H1 (cell line): ENCODE measurements at regions not wholly inside any gene's neighbourhood (a gene's known extent, or its start where the extent isn't known, plus 50 kb on each side); places are given as distances from the start of the nearest gene placed in this dataset.
A peak's percentile ranks its signal among the peaks of the same experiment; 100 is the strongest.

Source experiments
- CTCF ChIA-PET: fragments of 300-600 bp; sonication (Branson Sonifier 250); formaldehyde crosslinking; loops from one replicate; lab custom pipeline; 2021; ENCODE audit not compliant: partially characterized antibody; lab: Charles Lee
- POLR2A ChIA-PET: fragments of 300-600 bp; sonication (Branson Sonifier 250); formaldehyde crosslinking; loops from one replicate; lab custom pipeline; 2021; ENCODE audit warnings: inconsistent platforms; ENCODE audit not compliant: partially characterized antibody; lab: Charles Lee
- DNase-seq, 2 experiments: peaks; one replicate each; pipeline versions ENCODE4 v3.0.0 to v3.0.0-alpha.2; 2010 to 2022; ENCODE audit warnings: low spot score in 2 of 2, low read depth in 1 of 2, mixed read lengths in 1 of 2
- FAIRE-seq: peaks from 2 replicates; lab custom pipeline; 2011; peaks lifted over from hg19 to GRCh38; lab: Jason Lieb, UNC
- H2AFZ ChIP-seq: 2 replicates; pipeline ENCODE4 v1.8.1; 2012; ENCODE audit warnings: low read length, inconsistent platforms
- H2AK5ac ChIP-seq: 2 replicates; pipeline ENCODE4 v1.6.1; 2013; ENCODE audit warnings: low read depth, low read length
- H2BK120ac ChIP-seq: replicated peaks from 2 replicates; pipeline ENCODE3; 2013; ENCODE audit warnings: low read depth, low read length, inconsistent platforms
- H2BK12ac ChIP-seq: 2 replicates; pipeline ENCODE4 v1.6.1; 2013; ENCODE audit warnings: low read depth, low read length
- H2BK15ac ChIP-seq: 2 replicates; pipeline ENCODE4 v1.6.1; 2013; ENCODE audit warnings: low read length
- H2BK20ac ChIP-seq: 2 replicates; pipeline ENCODE4 v1.6.1; 2013; ENCODE audit warnings: low read length
- H2BK5ac ChIP-seq: 2 replicates; pipeline ENCODE4 v1.6.1; 2013; ENCODE audit warnings: low read depth, low read length
- H3K14ac ChIP-seq: 2 replicates; pipeline ENCODE4 v1.6.1; 2013; ENCODE audit warnings: inconsistent platforms; ENCODE audit not compliant: insufficient read length
- H3K18ac ChIP-seq: 2 replicates; pipeline ENCODE4 v1.6.1; 2013; ENCODE audit warnings: low read length; ENCODE audit errors: extremely low read depth
- H3K23ac ChIP-seq: 2 replicates; pipeline ENCODE4 v1.6.1; 2013; ENCODE audit warnings: inconsistent platforms; ENCODE audit not compliant: insufficient read length
- H3K23me2 ChIP-seq: 2 replicates; pipeline ENCODE4 v1.6.1; 2013; ENCODE audit warnings: low read depth, low read length
- H3K27ac ChIP-seq: 2 replicates; pipeline ENCODE4 v1.6.1; 2011; ENCODE audit warnings: low read depth, low read length, inconsistent platforms
- H3K27me3 ChIP-seq, 4 experiments: replicated peaks in 1 of 4; 1 replicate in 1 of 4; 2 replicates in 3 of 4; pipeline versions ENCODE4 v1.6.1 to v1.8.1; 2011 to 2013; ENCODE audit warnings: low read length in 3 of 4, mild to moderate bottlenecking in 3 of 4, inconsistent platforms in 2 of 4, mixed read lengths in 2 of 4, moderate library complexity in 1 of 4; ENCODE audit not compliant: control insufficient read depth in 3 of 4, insufficient read depth in 3 of 4; ENCODE audit errors: extremely low read depth in 1 of 4
- H3K36me3 ChIP-seq, 4 experiments: 2 replicates each; pipeline versions ENCODE4 v1.6.1 to v1.8.1; 2011 to 2013; ENCODE audit warnings: mild to moderate bottlenecking in 4 of 4, low read length in 3 of 4, moderate library complexity in 2 of 4, control low read depth in 1 of 4, inconsistent platforms in 1 of 4; ENCODE audit not compliant: insufficient read depth in 4 of 4, control insufficient read depth in 2 of 4
- H3K4ac ChIP-seq: replicated peaks from 2 replicates; pipeline ENCODE3; 2013; ENCODE audit warnings: low read length, low read depth, mixed read lengths, inconsistent platforms; ENCODE audit not compliant: insufficient read length
- H3K4me1 ChIP-seq, 4 experiments: replicated peaks in 1 of 4; 1 replicate in 1 of 4; 2 replicates in 3 of 4; pipeline versions ENCODE4 v1.6.1 to v1.8.1; 2011 to 2013; ENCODE audit warnings: low read length in 3 of 4, inconsistent platforms in 2 of 4, mixed read lengths in 1 of 4; ENCODE audit not compliant: insufficient read depth in 4 of 4, control insufficient read depth in 3 of 4
- H3K4me2 ChIP-seq, 2 experiments: 2 replicates each; pipeline versions ENCODE4 v1.6.1 to v1.8.1; 2011 to 2013; ENCODE audit warnings: low read depth in 2 of 2, low read length in 2 of 2, control low read depth in 1 of 2, inconsistent platforms in 1 of 2, mild to moderate bottlenecking in 1 of 2; ENCODE audit not compliant: insufficient read depth in 1 of 2
- H3K4me3 ChIP-seq, 4 experiments: fragments of 200-600, 300-600 bp in 1 of 4; sonication (generic), shearing (Covaris generic), sonication (Bioruptor Twin) in 1 of 4; 2 replicates each; pipeline versions ENCODE4 v1.5.1 to v1.8.1; 2011 to 2016; ENCODE audit warnings: low read length in 4 of 4, low read depth in 3 of 4, control low read depth in 2 of 4, inconsistent platforms in 2 of 4, mild to moderate bottlenecking in 2 of 4, mixed read lengths in 1 of 4, moderate library complexity in 1 of 4; ENCODE audit not compliant: insufficient read depth in 2 of 4; ENCODE audit errors: extremely low read depth in 1 of 4
- H3K56ac ChIP-seq: replicated peaks from 2 replicates; pipeline ENCODE3; 2013; ENCODE audit warnings: low read depth, mild to moderate bottlenecking, mixed read lengths, low read length, inconsistent platforms; ENCODE audit not compliant: insufficient read length
- H3K79me1 ChIP-seq: 2 replicates; pipeline ENCODE4 v1.6.1; 2013; ENCODE audit warnings: low read depth, low read length, control low read depth
- H3K79me2 ChIP-seq, 2 experiments: 2 replicates each; pipeline versions ENCODE4 v1.6.1 to v1.8.1; 2012 to 2013; ENCODE audit warnings: low read length in 2 of 2, mild to moderate bottlenecking in 2 of 2, inconsistent platforms in 1 of 2; ENCODE audit not compliant: insufficient read depth in 2 of 2, control insufficient read depth in 1 of 2
- H3K9ac ChIP-seq, 4 experiments: replicated peaks in 1 of 4; 1 replicate in 1 of 4; 2 replicates in 3 of 4; pipeline versions ENCODE4 v1.6.1 to v1.8.1; 2011 to 2013; ENCODE audit warnings: low read depth in 3 of 4, low read length in 3 of 4, control low read depth in 2 of 4, mild to moderate bottlenecking in 2 of 4, moderate library complexity in 2 of 4, inconsistent platforms in 1 of 4; ENCODE audit errors: extremely low read depth in 1 of 4
- H3K9me3 ChIP-seq, 2 experiments: 2 replicates each; pipeline versions ENCODE4 v1.6.1 to v1.8.1; 2012 to 2013; ENCODE audit warnings: mild to moderate bottlenecking in 2 of 2, moderate library complexity in 2 of 2, control low read depth in 1 of 2, inconsistent platforms in 1 of 2, low read depth in 1 of 2, low read length in 1 of 2, mixed read lengths in 1 of 2; ENCODE audit not compliant: insufficient read depth in 2 of 2
- H4K20me1 ChIP-seq, 2 experiments: replicated peaks in 1 of 2; 2 replicates each; pipeline versions ENCODE3 to v1.8.1; 2011 to 2013; ENCODE audit warnings: inconsistent platforms in 2 of 2, low read length in 2 of 2, mild to moderate bottlenecking in 1 of 2; ENCODE audit not compliant: insufficient read depth in 2 of 2, control insufficient read depth in 1 of 2
- H4K5ac ChIP-seq: 2 replicates; pipeline ENCODE4 v1.6.1; 2013; ENCODE audit warnings: low read length, low read depth, mixed read lengths, inconsistent platforms; ENCODE audit not compliant: insufficient read length
- H4K8ac ChIP-seq: 2 replicates; pipeline ENCODE4 v1.8.0; 2013; ENCODE audit warnings: mild to moderate bottlenecking, moderate library complexity, low read length, inconsistent platforms; ENCODE audit not compliant: insufficient read depth; ENCODE audit errors: extremely low read depth
- H4K91ac ChIP-seq: replicated peaks from 2 replicates; pipeline ENCODE3; 2013; ENCODE audit warnings: low read length, mixed read lengths, inconsistent platforms; ENCODE audit not compliant: insufficient read length
- BCL11A ChIP-seq, 2 experiments: IDR thresholded peaks; one replicate each; pipeline ENCODE4 v1.6.1; 2011; ENCODE audit warnings: low read depth in 2 of 2, low read length in 2 of 2, mild to moderate bottlenecking in 2 of 2
- CHD1 ChIP-seq: IDR thresholded peaks from 2 replicates; pipeline ENCODE4 v1.6.1; 2012; ENCODE audit warnings: low read depth, low read length, improper control_type of control experiment
- CHD2 ChIP-seq: IDR thresholded peaks from 2 replicates; pipeline ENCODE4 v1.6.1; 2012; ENCODE audit warnings: low read length, improper control_type of control experiment
- NANOG ChIP-seq: IDR thresholded peaks from 2 replicates; pipeline ENCODE4 v1.6.1; 2011; ENCODE audit warnings: low read length, low read depth, mild to moderate bottlenecking, inconsistent platforms; ENCODE audit not compliant: insufficient read depth, poor library complexity, severe bottlenecking
- NRF1 ChIP-seq: IDR thresholded peaks from 2 replicates; pipeline ENCODE4 v1.6.1; 2011; ENCODE audit warnings: mild to moderate bottlenecking, low read depth, low read length, improper control_type of control experiment
- POU5F1 ChIP-seq: IDR thresholded peaks from 2 replicates; pipeline ENCODE4 v1.6.1; 2011; ENCODE audit warnings: low read depth, mild to moderate bottlenecking, low read length, moderate library complexity
- RBBP5 ChIP-seq: IDR thresholded peaks from 2 replicates; pipeline ENCODE4 v1.7.1; 2012; ENCODE audit warnings: low read depth, mild to moderate bottlenecking, inconsistent platforms, low read length, moderate library complexity, borderline replicate concordance
- SRF ChIP-seq: IDR thresholded peaks from 2 replicates; pipeline ENCODE4 v1.6.1; 2011; ENCODE audit warnings: mild to moderate bottlenecking, low read depth, low read length, moderate library complexity
- TBP ChIP-seq: IDR thresholded peaks from 2 replicates; pipeline ENCODE4 v1.6.1; 2011; ENCODE audit warnings: low read depth, low read length, improper control_type of control experiment
- ZNF274 ChIP-seq: IDR thresholded peaks from 2 replicates; pipeline ENCODE4 v1.7.0; 2012; ENCODE audit warnings: low read length, borderline replicate concordance; ENCODE audit errors: extremely low read depth
- WGBS, 2 experiments: shearing (Covaris generic) in 1 of 2; methylation state at CpG; one replicate each; pipeline versions ENCODE4 v1.1.6 to v1.1.7; 2013 to 2015; ENCODE audit warnings: low lambda C conversion rate in 2 of 2, mixed read lengths in 2 of 2, inconsistent platforms in 1 of 2, low coverage in 1 of 2, missing lambda C conversion rate in 1 of 2; ENCODE audit not compliant: insufficient replicate concordance in 2 of 2, insufficient coverage in 1 of 2, insufficient read length in 1 of 2; ENCODE audit errors: extremely low coverage in 1 of 2, missing lambda C conversion rate in 1 of 2; 5-methylcytosine and 5-hydroxymethylcytosine counted together
- TF ChIP-seq, protein P1 (sequence below), 3 experiments: IDR thresholded peaks; 1 replicate in 2 of 3; 2 replicates in 1 of 3; pipeline versions ENCODE4 v1.5.1 to v1.6.1; 2011; ENCODE audit warnings: low read length in 3 of 3, mild to moderate bottlenecking in 3 of 3, inconsistent platforms in 2 of 3, low read depth in 1 of 3, moderate library complexity in 1 of 3; ENCODE audit not compliant: insufficient read depth in 1 of 3; ENCODE audit errors: control extremely low read depth in 1 of 3
- TF ChIP-seq, protein P2 (sequence below): IDR thresholded peaks from 2 replicates; pipeline ENCODE4 v1.6.1; 2012; ENCODE audit warnings: inconsistent platforms

DNA sequence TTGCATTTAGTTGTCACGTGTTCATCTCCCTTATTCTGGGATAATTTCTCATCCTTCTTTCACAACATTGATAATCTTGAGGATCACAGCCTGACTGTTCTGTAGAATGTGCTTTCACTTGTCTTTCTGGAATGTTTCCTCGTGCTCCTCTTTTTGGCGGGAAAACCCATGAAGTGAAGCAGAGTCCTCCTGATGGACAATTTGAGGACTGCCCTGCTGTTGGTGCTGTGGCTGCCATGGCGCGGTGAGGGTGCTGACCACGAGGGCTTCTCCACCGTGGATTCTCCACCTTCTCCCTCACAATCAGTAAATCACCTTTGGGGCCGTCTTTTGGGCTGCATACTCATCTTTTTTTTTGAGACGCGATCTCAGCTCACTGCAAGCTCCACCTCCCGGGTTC is 946.9 kb downstream of the BRD1 start:
- no peak overlapping the region for H3K4me3 ChIP-seq
- H3K18ac ChIP-seq = no peak overlapping the region
- peaks cover 0 to 5% of the 10 kb centered on the region in 2 experiments; a peak in 1 of 4 replicates for H3K9me3 ChIP-seq
- no peak overlapping the region for H2BK120ac ChIP-seq
- H4K91ac ChIP-seq = no peak overlapping the region
- no peak overlapping the region for H3K14ac ChIP-seq
- peaks cover 0 to 10% of the 10 kb centered on the region in 2 experiments for H4K20me1 ChIP-seq
- no peak overlapping the region for H3K23ac ChIP-seq
- no peak overlapping the region for H2BK15ac ChIP-seq
- H3K4me1 ChIP-seq = peaks cover 0 to 5% (median 0%) of the 10 kb centered on the region in 4 experiments; a peak in 1 of 7 replicates
- no peaks in the 10 kb centered on the region for H3K79me2 ChIP-seq
- no peak overlapping the region for H2BK12ac ChIP-seq
- no peak overlapping the region for H3K4ac ChIP-seq
- no peak for FAIRE-seq
- no peak overlapping the region for H3K4me2 ChIP-seq
- H3K56ac ChIP-seq = no peak overlapping the region
- no peak for DNase-seq
- H2AK5ac ChIP-seq = no peak overlapping the region
- 0 out of 2 replicates have a peak, but pooled peaks cover 2% of the 10 kb centered on the region for H3K79me1 ChIP-seq
- ChIA-PET POLR2A (no interaction called here), CTCF (no interaction called here)
- peaks cover 0 to 6% (median 0%) of the 10 kb centered on the region in 4 experiments; a peak in 1 of 7 replicates for H3K27me3 ChIP-seq
- no peak overlapping the region for H4K5ac ChIP-seq
- H2BK5ac ChIP-seq = no peak overlapping the region
- no peak overlapping the region for H3K27ac ChIP-seq
- H2AFZ ChIP-seq = no peak overlapping the region
- H3K9ac ChIP-seq = no peak overlapping the region
- peaks cover 11% of the 10 kb centered on the region for H3K23me2 ChIP-seq
- H2BK20ac ChIP-seq = no peak overlapping the region
- H4K8ac ChIP-seq = no peak overlapping the region
- 87% methylated on average over 10 of the region's 11 CpGs; no CpG with 5 or more reads in 1 of the 2 experiments for WGBS, 2 experiments
- H3K36me3 ChIP-seq = no peaks in the 10 kb centered on the region; a peak in 1 of 8 replicates
- no peak for TF ChIP-seq RBBP5
- TF ChIP-seq, protein P1, sequence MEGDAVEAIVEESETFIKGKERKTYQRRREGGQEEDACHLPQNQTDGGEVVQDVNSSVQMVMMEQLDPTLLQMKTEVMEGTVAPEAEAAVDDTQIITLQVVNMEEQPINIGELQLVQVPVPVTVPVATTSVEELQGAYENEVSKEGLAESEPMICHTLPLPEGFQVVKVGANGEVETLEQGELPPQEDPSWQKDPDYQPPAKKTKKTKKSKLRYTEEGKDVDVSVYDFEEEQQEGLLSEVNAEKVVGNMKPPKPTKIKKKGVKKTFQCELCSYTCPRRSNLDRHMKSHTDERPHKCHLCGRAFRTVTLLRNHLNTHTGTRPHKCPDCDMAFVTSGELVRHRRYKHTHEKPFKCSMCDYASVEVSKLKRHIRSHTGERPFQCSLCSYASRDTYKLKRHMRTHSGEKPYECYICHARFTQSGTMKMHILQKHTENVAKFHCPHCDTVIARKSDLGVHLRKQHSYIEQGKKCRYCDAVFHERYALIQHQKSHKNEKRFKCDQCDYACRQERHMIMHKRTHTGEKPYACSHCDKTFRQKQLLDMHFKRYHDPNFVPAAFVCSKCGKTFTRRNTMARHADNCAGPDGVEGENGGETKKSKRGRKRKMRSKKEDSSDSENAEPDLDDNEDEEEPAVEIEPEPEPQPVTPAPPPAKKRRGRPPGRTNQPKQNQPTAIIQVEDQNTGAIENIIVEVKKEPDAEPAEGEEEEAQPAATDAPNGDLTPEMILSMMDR (IDR thresholded peaks at IDR 0.05; ENCODE audit: control extremely low read depth in 1 of 3, insufficient read depth in 1 of 3, low read depth in 1 of 3, low read length in 3 of 3) = no peak
- TF ChIP-seq NANOG = no peak
- TF ChIP-seq, protein P2, sequence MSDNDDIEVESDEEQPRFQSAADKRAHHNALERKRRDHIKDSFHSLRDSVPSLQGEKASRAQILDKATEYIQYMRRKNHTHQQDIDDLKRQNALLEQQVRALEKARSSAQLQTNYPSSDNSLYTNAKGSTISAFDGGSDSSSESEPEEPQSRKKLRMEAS = peak; percentile 58; the same call in 1 of the 2 replicates
- TF ChIP-seq TBP = no peak
- TF ChIP-seq POU5F1 = no peak
- TF ChIP-seq ZNF274 = no peak
- no peak for TF ChIP-seq SRF
- TF ChIP-seq CHD1 = no peak
- TF ChIP-seq NRF1 = no peak
- TF ChIP-seq BCL11A (IDR thresholded peaks at IDR 0.05; ENCODE audit: low read depth in 2 of 2, low read length in 2 of 2) = no peak
- TF ChIP-seq CHD2 = no peak
